ENCODE measurements at regions not wholly inside any gene's neighbourhood (a gene's known extent, or its start where the extent isn't known, plus 50 kb on each side); places are given as distances from the start of the nearest gene placed in this dataset.
"Not testable (repeated sequence)": the region's sequence is repeated elsewhere in the genome, so short reads cannot be mapped to it uniquely, and the experiment has no call there.

GRCh38 chrX:103428525-103428924 lies 52.2 kb downstream of the BEX3 start:
- ChIA-PET CTCF (interaction anchor here (1.1 kb wide), 1 partner anchor 51 kb away, joined by 3 read pairs; no protein-coding TSS in a partner anchor), POLR2A (no interaction called here)
- peaks cover 7% of the 10 kb centered on the region; the same call in 2 of the 3 replicates for H3K4me1 ChIP-seq
- H3K4me2 ChIP-seq = no peak overlapping the region
- H3K4me3 ChIP-seq = no peak overlapping the region
- H3K9me3 ChIP-seq = no peaks in the 10 kb centered on the region
- FAIRE-seq (no peak), DNase-seq (ENCODE audit: low read depth in 1 of 2, low spot score in 1 of 2) (no peak), ATAC-seq (no peak)
- no peak overlapping the region for H3K27ac ChIP-seq
- TF ChIP-seq CHD4 (IDR thresholded peaks at IDR 0.05; ENCODE audit: borderline replicate concordance) (no peak), EP300 (IDR thresholded peaks at IDR 0.05) (no peak), HDAC2 (IDR thresholded peaks at IDR 0.05) (no peak), RCOR1 (IDR thresholded peaks at IDR 0.05; ENCODE audit: low read depth, low read length) (no peak), BCL3 (IDR thresholded peaks at IDR 0.05) (no peak), ZSCAN20 (CRISPR knock-in tag; IDR thresholded peaks at IDR 0.05) (no peak), CBX8 (IDR thresholded peaks at IDR 0.05) (no peak), NPAS2 (CRISPR knock-in tag; IDR thresholded peaks at IDR 0.05; ENCODE audit: borderline replicate concordance) (no peak), JUNB (IDR thresholded peaks at IDR 0.05) (no peak), SREBF2 (IDR thresholded peaks at IDR 0.05) (no peak), TFCP2L1 (CRISPR knock-in tag; IDR thresholded peaks at IDR 0.05) (no peak), MYC (IDR thresholded peaks at IDR 0.05; ENCODE audit: borderline replicate concordance, low read length) (no peak), FOSB (CRISPR knock-in tag; IDR thresholded peaks at IDR 0.05) (no peak), CTCF (IDR thresholded peaks at IDR 0.05) (no peak), KDM1A (IDR thresholded peaks at IDR 0.05; ENCODE audit: low read depth) (no peak), MAZ (IDR thresholded peaks at IDR 0.05; ENCODE audit: borderline replicate concordance, low read depth, low read length) (no peak), RAD21 (conservative IDR thresholded peaks at IDR 0.05 in 1 of 2, IDR thresholded peaks at IDR 0.05 in 1 of 2) (no peak)
- TF ChIP-seq, protein P1, sequence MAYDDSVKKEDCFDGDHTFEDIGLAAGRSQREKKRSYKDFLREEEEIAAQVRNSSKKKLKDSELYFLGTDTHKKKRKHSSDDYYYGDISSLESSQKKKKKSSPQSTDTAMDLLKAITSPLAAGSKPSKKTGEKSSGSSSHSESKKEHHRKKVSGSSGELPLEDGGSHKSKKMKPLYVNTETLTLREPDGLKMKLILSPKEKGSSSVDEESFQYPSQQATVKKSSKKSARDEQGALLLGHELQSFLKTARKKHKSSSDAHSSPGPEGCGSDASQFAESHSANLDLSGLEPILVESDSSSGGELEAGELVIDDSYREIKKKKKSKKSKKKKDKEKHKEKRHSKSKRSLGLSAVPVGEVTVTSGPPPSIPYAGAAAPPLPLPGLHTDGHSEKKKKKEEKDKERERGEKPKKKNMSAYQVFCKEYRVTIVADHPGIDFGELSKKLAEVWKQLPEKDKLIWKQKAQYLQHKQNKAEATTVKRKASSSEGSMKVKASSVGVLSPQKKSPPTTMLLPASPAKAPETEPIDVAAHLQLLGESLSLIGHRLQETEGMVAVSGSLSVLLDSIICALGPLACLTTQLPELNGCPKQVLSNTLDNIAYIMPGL (CRISPR knock-in tag; IDR thresholded peaks at IDR 0.05; ENCODE audit: borderline replicate concordance) = no peak
- 96% methylated on average over 2 of the region's 2 CpGs for WGBS (ENCODE audit: missing lambda C conversion rate)

DNA sequence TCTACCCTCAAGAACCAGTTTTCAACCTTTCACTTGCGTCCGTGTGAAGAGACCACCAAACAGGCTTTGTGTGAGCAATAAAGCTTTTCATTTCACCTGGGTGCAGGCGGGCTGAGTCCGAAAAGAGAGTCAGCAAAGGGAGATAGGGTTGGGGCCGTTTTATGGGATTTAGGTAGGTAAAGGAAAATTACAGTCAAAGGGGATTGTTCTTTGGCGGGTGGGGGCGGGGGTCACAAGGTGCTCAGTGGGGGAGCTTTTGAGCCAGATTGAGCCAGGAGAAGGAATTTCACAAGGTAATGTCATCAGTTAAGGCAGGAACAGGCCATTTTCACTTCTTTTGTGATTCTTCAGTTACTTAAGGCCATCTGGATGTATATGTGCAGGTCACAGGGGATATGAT lies 52.7 kb downstream of the BEX3 start:
- CTCF ChIA-PET; FAIRE-seq; H3K4me3 ChIP-seq; DNase-seq (ENCODE audit: low read depth in 1 of 2, low spot score in 1 of 2); POLR2A ChIA-PET; H3K9me3 ChIP-seq; ATAC-seq; H3K27ac ChIP-seq; H3K4me2 ChIP-seq; H3K4me1 ChIP-seq: not testable (repeated sequence)
- WGBS (ENCODE audit: missing lambda C conversion rate) = 90% methylated on average over 6 of the region's 7 CpGs

DNA sequence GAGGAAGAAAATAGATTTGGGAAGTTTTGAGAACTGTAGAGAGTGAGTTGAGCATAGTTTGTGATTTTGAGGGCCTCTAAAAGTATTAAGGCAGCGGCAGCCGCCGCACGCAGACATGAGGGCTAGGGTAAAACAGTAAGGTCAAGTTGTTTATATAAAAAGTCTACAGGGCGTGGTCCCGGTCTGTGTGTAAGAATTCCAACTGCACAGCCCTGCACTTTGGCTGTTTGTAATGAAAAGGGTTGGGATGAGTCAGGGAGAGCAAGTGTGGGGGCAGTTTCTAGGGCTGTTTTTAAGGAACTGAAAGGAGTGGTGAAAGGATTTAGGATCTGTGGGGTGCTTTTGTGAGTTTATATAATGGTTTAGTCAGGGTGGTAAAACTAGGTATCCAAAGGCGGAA lies 55.0 kb downstream of the BEX3 start:
- POLR2A ChIA-PET = no interaction called here
- no peak for FAIRE-seq
- Histone ChIP-seq H3K9me3 (no peaks in the 10 kb centered on the region), H3K4me1 (peaks cover 7% of the 10 kb centered on the region; the same call in 2 of the 3 replicates), H3K4me3 (no peak overlapping the region), H3K27ac (no peak overlapping the region), H3K4me2 (peak overlapping the region; percentile 37; the same call in 2 of the 3 replicates)
- peak in 1 of 2 experiments; percentile 5 for DNase-seq (ENCODE audit: low read depth in 1 of 2, low spot score in 1 of 2)
- 72% methylated on average over 7 of the region's 7 CpGs for WGBS (ENCODE audit: missing lambda C conversion rate)
- TF ChIP-seq PHF8 (IDR thresholded peaks at IDR 0.05; ENCODE audit: borderline replicate concordance, low read depth) (no peak), EHMT2 (IDR thresholded peaks at IDR 0.05; ENCODE audit: low read depth) (no peak), ZSCAN20 (CRISPR knock-in tag; IDR thresholded peaks at IDR 0.05) (no peak), HDAC2 (IDR thresholded peaks at IDR 0.05) (no peak), JUNB (IDR thresholded peaks at IDR 0.05) (no peak)
- ATAC-seq = no peak
- CTCF ChIA-PET = no interaction called here

- POLR2A ChIA-PET; H3K4me1 ChIP-seq; H3K4me3 ChIP-seq; DNase-seq (ENCODE audit: low read depth in 1 of 2, low spot score in 1 of 2); H3K9me3 ChIP-seq; CTCF ChIA-PET; H3K27ac ChIP-seq; H3K4me2 ChIP-seq; ATAC-seq; FAIRE-seq: not testable (repeated sequence)
- WGBS (ENCODE audit: missing lambda C conversion rate) = 87% methylated on average over 5 of the region's 5 CpGs
Measured at GRCh38 chrX:103432841-103433240, 56.5 kb downstream of the BEX3 start.

Data from A549 (cell line).